HG03045 (cell line): ENCODE measurements at regions not wholly inside any gene's neighbourhood (a gene's known extent, or its start where the extent isn't known, plus 50 kb on each side); places are given as distances from the start of the nearest gene placed in this dataset.
"Not testable (repeated sequence)": the region's sequence is repeated elsewhere in the genome, so short reads cannot be mapped to it uniquely, and the experiment has no call there.

ENCODE experiments used
- ATAC-seq: cut with Tn5 transposase; IDR thresholded peaks from one replicate; pipeline ENCODE4 v1.9.1; 2021; ENCODE audit warnings: mild to moderate bottlenecking, moderate library complexity; ENCODE audit not compliant: unreplicated experiment

- no peak for ATAC-seq
Observed at GRCh38 chr16:65716737-65717700, 595.2 kb upstream of the CDH11 start.

GRCh38 chr16:65713181-65713808, 591.4 kb upstream of the CDH11 start:
- ATAC-seq, result no peak

- no peak for ATAC-seq
Observed at GRCh38 chr16:65710107-65710506, 588.2 kb upstream of the CDH11 start.

- ATAC-seq, result no peak
Observed at GRCh38 chr16:65704866-65705265, 583.0 kb upstream of the CDH11 start.

GRCh38 chr16:65702707-65703402, 581.0 kb upstream of the CDH11 start:
- ATAC-seq, result no peak

GRCh38 chr16:65700596-65700995, 578.7 kb upstream of the CDH11 start:
- ATAC-seq, result no peak

- ATAC-seq, result no peak
Observed at GRCh38 chr16:65698791-65699321, 577.0 kb upstream of the CDH11 start.

GRCh38 chr16:65697521-65697920, 575.7 kb upstream of the CDH11 start:
- no peak for ATAC-seq

- ATAC-seq, result no peak
Observed at GRCh38 chr16:65697065-65697464, 575.2 kb upstream of the CDH11 start.

GRCh38 chr16:65691846-65692245, 570.0 kb upstream of the CDH11 start:
- ATAC-seq, result not testable (repeated sequence)

GRCh38 chr16:65689726-65690125, 567.9 kb upstream of the CDH11 start:
- no peak for ATAC-seq

- ATAC-seq, result no peak
Observed at GRCh38 chr16:65688301-65688700, 566.4 kb upstream of the CDH11 start.

- ATAC-seq, result no peak
Observed at GRCh38 chr16:65684230-65684629, 562.4 kb upstream of the CDH11 start.

- no peak for ATAC-seq
Observed at GRCh38 chr16:65681406-65681805, 559.5 kb upstream of the CDH11 start.

- ATAC-seq, result no peak
Observed at GRCh38 chr16:65679785-65680184, 557.9 kb upstream of the CDH11 start.

- ATAC-seq, result no peak
Observed at GRCh38 chr16:65675161-65675560, 553.3 kb upstream of the CDH11 start.

GRCh38 chr16:65672960-65673359, 551.1 kb upstream of the CDH11 start:
- no peak for ATAC-seq

GRCh38 chr16:65671071-65671470, 549.2 kb upstream of the CDH11 start:
- no peak for ATAC-seq

- ATAC-seq, result no peak
Observed at GRCh38 chr16:65668064-65668595, 546.3 kb upstream of the CDH11 start.

GRCh38 chr16:65667011-65667578, 545.2 kb upstream of the CDH11 start:
- no peak for ATAC-seq
